ENCODE measurements at regions not wholly inside any gene's neighbourhood (a gene's known extent, or its start where the extent isn't known, plus 50 kb on each side); places are given as distances from the start of the nearest gene placed in this dataset.
"Not testable (repeated sequence)": the region's sequence is repeated elsewhere in the genome, so short reads cannot be mapped to it uniquely, and the experiment has no call there.

- DNase-seq (ENCODE audit: low spot score), result no peak
These were observed 404.4 kb upstream of the MEIS1 start for GRCh38 chr2:66030553-66030952.

GRCh38 chr2:66024391-66024790 lies 410.5 kb upstream of the MEIS1 start:
- no peak for DNase-seq (ENCODE audit: low spot score)

DNA sequence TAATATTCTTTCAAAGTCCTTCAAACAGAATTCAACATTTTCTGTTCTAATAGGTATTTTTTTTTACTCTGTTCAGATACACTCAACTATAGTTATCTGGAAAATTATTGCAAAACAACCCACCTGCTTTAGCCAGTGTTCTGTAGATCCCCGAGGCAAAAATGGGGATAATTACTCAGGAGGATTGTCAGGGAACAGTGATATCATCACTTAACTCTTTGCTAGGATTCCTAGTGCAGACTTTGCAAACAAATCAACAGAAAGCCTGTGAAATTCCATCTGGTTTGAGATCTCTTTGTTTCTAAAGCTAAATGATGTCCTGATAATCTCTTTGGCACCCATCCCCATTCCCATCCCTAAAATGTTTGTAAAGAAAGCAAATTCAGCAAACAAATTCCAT lies 413.6 kb upstream of the MEIS1 start:
- DNase-seq (ENCODE audit: low spot score), result no peak

- DNase-seq (ENCODE audit: low spot score), result no peak
These were observed 417.2 kb upstream of the MEIS1 start for GRCh38 chr2:66017763-66018162.

DNA sequence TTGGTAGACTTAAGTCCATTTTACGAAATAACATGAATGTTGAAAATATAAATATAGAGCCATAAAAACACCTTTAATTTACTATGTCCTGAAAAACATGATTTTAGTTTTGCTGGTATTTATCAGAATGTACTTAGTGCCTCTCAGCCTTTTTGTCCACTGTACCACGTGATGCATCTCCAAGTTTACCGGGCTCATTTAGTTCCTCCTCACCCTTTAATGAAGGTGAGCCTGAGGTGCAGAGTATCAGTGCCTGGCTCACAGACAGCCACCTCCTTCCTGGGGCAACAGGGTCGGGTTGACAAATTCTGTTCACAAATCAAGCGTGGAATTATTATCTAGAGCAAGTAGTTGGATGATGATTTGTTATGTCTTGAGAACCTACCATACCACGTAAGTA lies 420.5 kb upstream of the MEIS1 start:
- no peak for DNase-seq (ENCODE audit: low spot score)

DNA sequence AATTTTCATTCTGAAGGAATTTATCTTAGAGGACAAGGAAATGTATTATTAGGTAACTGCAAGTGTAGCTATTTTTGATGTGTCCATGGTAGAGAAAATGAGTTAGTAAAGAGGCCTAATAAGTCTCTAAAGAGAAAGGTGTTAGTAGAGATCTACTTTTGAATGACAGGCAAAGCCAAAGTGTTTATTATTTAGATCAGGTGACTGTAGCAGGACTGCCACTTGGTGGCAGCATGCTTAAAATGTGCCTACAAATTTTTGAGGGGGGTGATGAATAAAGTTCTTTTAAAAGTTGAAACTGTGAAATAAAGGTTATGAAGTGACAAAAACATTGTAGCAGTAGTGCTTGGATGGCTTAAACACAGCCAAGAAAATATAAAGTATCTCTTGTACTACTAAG lies 421.5 kb upstream of the MEIS1 start:
- DNase-seq (ENCODE audit: low spot score), result no peak

GRCh38 chr2:66003931-66004330 lies 431.0 kb upstream of the MEIS1 start:
- DNase-seq (ENCODE audit: low spot score), result no peak

GRCh38 chr2:66001538-66001937 lies 433.4 kb upstream of the MEIS1 start:
- DNase-seq (ENCODE audit: low spot score), result no peak

GRCh38 chr2:66000901-66001300 lies 434.0 kb upstream of the MEIS1 start:
- DNase-seq (ENCODE audit: low spot score), result no peak

DNA sequence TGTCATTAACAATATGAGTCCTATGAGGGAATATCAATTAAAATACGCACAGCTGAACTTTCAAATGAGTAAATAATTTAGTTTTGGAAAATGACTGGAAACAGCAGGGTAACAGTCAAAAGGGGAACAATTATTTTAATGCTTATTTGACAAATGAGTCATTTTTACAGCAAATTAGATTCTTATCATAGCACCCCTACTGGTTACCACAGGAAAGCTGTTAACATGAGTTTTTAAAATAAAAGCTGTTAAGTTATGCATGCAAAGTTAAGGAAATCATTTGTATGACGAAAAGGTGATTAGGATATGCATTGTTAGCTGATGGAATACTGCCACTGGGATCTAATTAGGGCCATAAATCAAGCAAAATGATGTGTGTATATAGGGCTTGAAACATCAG lies 435.1 kb upstream of the MEIS1 start:
- no peak for DNase-seq (ENCODE audit: low spot score)

GRCh38 chr2:65999103-65999502 lies 435.8 kb upstream of the MEIS1 start:
- no peak for DNase-seq (ENCODE audit: low spot score)

GRCh38 chr2:65997961-65998360 lies 437.0 kb upstream of the MEIS1 start:
- DNase-seq (ENCODE audit: low spot score), result no peak

- DNase-seq (ENCODE audit: low spot score), result no peak
These were observed 442.7 kb upstream of the MEIS1 start for GRCh38 chr2:65992198-65992554.

DNA sequence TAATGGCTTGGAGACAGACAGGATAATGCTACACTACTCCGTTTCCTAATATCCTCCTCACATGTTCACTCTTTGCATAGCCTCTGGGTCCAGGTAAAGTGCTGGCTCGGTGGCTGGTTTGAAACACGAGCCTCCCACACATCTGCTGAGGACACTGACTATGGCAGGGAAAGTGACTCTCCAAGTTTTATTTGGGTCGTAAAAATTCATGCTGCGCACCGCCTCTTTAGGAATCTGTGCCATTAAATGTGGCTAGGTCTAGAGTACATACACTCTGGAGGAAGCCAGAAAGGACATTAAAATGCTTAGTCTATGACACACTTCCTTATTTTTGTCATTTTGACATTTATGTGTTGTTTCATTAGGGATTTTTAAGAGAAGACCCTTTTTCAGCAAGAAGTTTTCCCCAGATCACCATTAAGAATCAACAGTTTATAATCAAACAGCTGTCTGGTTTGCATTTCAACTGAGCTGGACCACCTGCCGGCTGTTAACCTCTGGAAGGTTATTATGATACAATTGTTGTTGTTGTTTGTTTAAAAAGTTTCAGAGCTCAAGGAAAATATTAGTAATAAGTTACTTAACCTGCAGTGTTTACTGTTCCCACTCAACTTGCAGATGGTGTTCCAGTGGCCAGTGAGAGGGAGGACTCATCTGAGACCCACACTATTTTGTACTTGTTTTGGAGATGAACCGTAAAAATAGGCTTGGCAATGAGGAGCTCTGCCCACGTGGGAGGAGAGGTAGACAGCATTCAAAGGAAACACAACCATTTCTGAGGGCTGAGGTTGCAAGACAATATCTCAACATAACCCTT lies 443.3 kb upstream of the MEIS1 start:
- no peak for DNase-seq (ENCODE audit: low spot score)

- DNase-seq (ENCODE audit: low spot score), result no peak
These were observed 448.9 kb upstream of the MEIS1 start for GRCh38 chr2:65985986-65986385.

- no peak for DNase-seq (ENCODE audit: low spot score)
These were observed 454.4 kb upstream of the MEIS1 start for GRCh38 chr2:65980531-65980930.

GRCh38 chr2:65979446-65979845 lies 455.5 kb upstream of the MEIS1 start:
- DNase-seq (ENCODE audit: low spot score), result no peak

- DNase-seq (ENCODE audit: low spot score), result no peak
These were observed 460.7 kb upstream of the MEIS1 start for GRCh38 chr2:65974067-65974723.

DNA sequence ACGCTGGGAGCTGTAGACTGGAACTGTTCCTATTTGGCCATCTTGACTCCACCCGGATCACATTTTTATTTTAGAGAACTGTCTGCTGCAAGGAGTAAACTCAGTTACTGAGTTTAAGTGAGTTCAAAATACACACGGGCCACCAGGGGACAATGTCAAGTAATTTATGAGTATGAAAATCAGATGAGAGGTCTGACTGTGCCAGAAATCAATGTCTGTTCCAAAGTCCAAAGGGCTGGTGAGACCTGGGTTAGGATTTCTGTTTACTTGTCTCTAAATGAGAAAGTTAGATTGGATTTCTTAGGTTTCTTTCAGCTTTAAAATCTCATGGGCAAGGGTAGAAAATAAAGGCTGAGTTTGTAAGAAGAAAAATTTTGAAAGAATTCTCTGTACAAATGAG lies 465.8 kb upstream of the MEIS1 start:
- no peak for DNase-seq (ENCODE audit: low spot score)

DNA sequence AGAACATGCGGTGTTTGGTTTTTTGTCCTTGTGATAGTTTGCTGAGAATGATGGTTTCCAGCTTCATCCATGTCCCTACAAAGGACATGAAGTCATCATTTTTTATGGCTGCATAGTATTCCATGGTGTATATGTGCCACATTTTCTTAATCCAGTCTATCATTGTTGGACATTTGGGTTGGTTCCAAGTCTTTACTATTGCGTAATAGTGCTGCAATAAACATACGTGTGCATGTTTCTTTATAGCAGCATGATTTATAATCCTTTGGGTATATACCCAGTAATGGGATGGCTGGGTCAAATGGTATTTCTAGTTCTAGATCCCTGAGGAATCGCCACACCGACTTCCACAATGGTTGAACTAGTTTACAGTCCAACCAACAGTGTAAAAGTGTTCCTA lies 471.6 kb upstream of the MEIS1 start:
- DNase-seq (ENCODE audit: low spot score), result not testable (repeated sequence)

GRCh38 chr2:65960953-65961352 lies 474.0 kb upstream of the MEIS1 start:
- DNase-seq (ENCODE audit: low spot score), result no peak

GRCh38 chr2:65957886-65958285 lies 477.0 kb upstream of the MEIS1 start:
- no peak for DNase-seq (ENCODE audit: low spot score)

DNA sequence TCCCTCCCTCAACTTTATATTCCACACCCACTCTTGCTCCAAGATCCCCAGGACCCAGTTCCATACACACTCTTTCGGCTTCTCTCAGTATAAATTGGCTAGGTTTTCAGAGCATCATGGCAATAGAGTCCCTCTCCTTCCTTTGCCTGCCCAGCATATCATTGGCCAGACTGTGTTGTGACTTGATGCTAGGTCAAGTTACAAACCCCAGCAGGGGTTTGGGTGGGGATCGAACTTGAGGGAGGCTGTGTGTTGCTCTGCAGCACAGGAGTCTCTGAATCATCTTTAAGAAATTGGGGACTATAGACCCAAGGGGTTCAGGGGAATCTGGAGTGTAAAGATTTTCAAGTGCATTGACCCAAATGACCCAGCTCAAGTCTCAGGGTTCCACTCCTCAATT lies 477.5 kb upstream of the MEIS1 start:
- DNase-seq (ENCODE audit: low spot score), result no peak

- DNase-seq (ENCODE audit: low spot score), result no peak
These were observed 479.7 kb upstream of the MEIS1 start for GRCh38 chr2:65955259-65955658.
